ENCODE measurements at regions not wholly inside any gene's neighbourhood (a gene's known extent, or its start where the extent isn't known, plus 50 kb on each side); places are given as distances from the start of the nearest gene placed in this dataset.
A peak's percentile ranks its signal among the peaks of the same experiment; 100 is the strongest.

DNA sequence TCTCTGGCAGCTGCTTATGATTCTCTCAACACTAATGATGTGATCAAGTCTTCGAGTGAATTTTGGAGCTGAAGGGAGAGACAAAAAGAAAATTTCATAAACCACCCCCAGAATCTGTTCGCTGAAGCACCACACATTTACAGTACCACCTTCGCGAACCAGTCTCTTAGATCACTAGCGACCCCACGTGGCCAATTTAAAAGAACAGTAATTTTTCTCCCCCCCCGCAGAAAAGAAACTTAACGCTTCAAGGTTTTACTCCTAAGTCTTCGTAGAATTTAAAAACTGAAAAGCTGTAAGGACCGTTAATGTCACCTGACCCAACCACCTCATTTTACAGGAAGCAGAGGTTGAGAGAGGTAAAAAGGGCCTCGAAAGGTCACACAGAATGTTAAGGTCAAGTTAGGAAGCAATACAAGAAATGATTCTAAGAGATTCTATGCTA is 187.5 kb downstream of the QDPR start:
- H3K9me2 ChIP-seq (ENCODE audit: insufficient read depth): no peaks in the 10 kb centered on the region
- no peaks in the 10 kb centered on the region for H3K36me3 ChIP-seq (ENCODE audit: low read depth)
- BruUV-seq (replicated peaks): no TSS peak
- H3K4me2 ChIP-seq: no peak overlapping the region
- H3K4me1 ChIP-seq (replicated peaks; ENCODE audit: insufficient read depth): 0 out of 2 replicates have a peak, but pooled peaks cover 2% of the 10 kb centered on the region
- no peak for TF ChIP-seq EZH2 (IDR thresholded peaks at IDR 0.05; ENCODE audit: low read depth)
- TF ChIP-seq, protein P1, sequence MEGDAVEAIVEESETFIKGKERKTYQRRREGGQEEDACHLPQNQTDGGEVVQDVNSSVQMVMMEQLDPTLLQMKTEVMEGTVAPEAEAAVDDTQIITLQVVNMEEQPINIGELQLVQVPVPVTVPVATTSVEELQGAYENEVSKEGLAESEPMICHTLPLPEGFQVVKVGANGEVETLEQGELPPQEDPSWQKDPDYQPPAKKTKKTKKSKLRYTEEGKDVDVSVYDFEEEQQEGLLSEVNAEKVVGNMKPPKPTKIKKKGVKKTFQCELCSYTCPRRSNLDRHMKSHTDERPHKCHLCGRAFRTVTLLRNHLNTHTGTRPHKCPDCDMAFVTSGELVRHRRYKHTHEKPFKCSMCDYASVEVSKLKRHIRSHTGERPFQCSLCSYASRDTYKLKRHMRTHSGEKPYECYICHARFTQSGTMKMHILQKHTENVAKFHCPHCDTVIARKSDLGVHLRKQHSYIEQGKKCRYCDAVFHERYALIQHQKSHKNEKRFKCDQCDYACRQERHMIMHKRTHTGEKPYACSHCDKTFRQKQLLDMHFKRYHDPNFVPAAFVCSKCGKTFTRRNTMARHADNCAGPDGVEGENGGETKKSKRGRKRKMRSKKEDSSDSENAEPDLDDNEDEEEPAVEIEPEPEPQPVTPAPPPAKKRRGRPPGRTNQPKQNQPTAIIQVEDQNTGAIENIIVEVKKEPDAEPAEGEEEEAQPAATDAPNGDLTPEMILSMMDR (conservative IDR thresholded peaks at IDR 0.05): peak; percentile 51; the same call in 1 of the 2 replicates
- no peaks in the 10 kb centered on the region for H4K20me1 ChIP-seq (ENCODE audit: insufficient read depth)
- ChIA-PET POLR2A (ENCODE audit: unreplicated experiment) (no interaction called here), CTCF (no interaction called here)
- H3F3A ChIP-seq (ENCODE audit: insufficient read depth, low read depth): no peaks in the 10 kb centered on the region
- H3K27ac ChIP-seq: no peak overlapping the region
- H3K79me2 ChIP-seq (ENCODE audit: low read depth): no peaks in the 10 kb centered on the region
- H3K9me3 ChIP-seq (ENCODE audit: insufficient read depth, low read depth): no peaks in the 10 kb centered on the region
- H3K27me3 ChIP-seq (ENCODE audit: insufficient read depth, low read depth): peaks cover 8% of the 10 kb centered on the region; the same call in 1 of the 2 replicates
- no peak overlapping the region for H3K4me3 ChIP-seq
- no peak for DNase-seq
- no peak overlapping the region for H2AFZ ChIP-seq
- intact Hi-C loops (cut with micrococcal nuclease; ENCODE audit: unreplicated experiment): no loop called here

DNA sequence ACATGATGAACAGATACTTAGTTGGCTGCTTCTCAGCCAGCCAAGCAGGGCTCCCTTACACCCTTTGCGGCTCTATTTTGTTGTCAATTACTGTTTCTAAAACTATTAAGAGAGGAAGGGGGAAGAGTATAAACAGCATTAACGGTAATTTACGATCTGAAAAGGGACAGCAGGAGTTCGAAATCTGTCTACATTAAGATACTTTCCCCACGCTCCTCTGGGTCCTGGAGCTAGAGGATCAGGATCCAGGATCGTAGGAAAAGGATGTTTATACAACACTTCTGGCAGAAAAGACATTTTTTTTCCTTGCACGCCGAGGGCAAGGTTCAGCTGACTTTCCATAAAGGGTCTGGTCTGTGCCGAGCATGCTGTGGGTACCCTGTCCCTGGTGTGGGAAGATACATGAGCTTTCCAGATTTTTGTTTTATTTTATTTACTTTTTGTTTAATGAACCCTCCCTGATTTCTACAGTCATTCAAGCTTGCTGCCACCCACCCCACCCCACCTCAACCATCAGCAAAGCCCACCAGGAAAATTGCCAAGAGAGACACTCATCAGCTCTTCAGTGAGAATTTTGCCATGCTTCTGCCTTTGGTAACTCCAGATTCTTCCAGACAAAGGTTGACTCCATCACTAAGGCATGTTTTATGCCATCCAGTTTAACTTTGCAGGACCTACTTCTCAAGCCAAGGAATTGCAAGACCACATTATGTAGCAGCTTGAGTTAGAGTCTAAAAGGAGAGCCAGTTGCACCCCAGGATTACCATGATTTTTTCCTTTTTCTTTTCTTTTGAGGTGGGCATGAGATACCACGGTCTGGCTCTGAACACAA is 188.1 kb downstream of the QDPR start:
- Histone ChIP-seq H3K4me2 (no peak overlapping the region), H3K9me2 (ENCODE audit: insufficient read depth) (no peaks in the 10 kb centered on the region), H2AFZ (no peak overlapping the region), H3K4me3 (no peak overlapping the region), H4K20me1 (ENCODE audit: insufficient read depth) (no peaks in the 10 kb centered on the region), H3K79me2 (ENCODE audit: low read depth) (no peaks in the 10 kb centered on the region), H3K4me1 (replicated peaks; ENCODE audit: insufficient read depth) (no peaks in the 10 kb centered on the region), H3K27ac (no peak overlapping the region), H3K36me3 (ENCODE audit: low read depth) (no peaks in the 10 kb centered on the region), H3K9me3 (ENCODE audit: insufficient read depth, low read depth) (no peaks in the 10 kb centered on the region), H3F3A (ENCODE audit: insufficient read depth, low read depth) (no peaks in the 10 kb centered on the region), H3K27me3 (ENCODE audit: insufficient read depth, low read depth) (peaks cover 8% of the 10 kb centered on the region; the same call in 1 of the 2 replicates)
- no peak for DNase-seq
- CTCF ChIA-PET: no interaction called here
- POLR2A ChIA-PET (ENCODE audit: unreplicated experiment): no interaction called here
- intact Hi-C loops (cut with micrococcal nuclease; ENCODE audit: unreplicated experiment): no loop called here
- BruUV-seq (replicated peaks): no TSS peak
- TF ChIP-seq, protein P1 (conservative IDR thresholded peaks at IDR 0.05): no peak
- no peak for TF ChIP-seq EZH2 (IDR thresholded peaks at IDR 0.05; ENCODE audit: low read depth)

DNA sequence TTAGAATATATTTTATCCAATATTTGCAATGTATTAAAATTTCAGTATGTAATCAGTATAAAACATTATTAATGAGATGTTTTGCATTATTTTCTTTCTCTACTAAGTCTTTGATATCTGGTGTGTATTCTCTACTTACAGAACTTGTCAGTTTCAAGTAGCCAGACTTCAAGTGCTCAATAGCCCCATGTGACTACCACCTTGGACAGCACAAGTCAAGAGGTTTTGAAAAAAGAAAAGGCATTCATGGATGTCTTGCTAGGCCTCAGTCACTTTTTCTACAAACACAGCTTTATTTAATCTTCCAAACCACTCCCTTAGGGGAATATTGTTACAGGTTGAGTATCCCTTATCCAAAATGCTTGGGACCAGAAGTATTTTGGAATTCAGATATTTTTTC is 189.4 kb downstream of the QDPR start:
- H3K27me3 ChIP-seq (ENCODE audit: insufficient read depth, low read depth): peaks cover 8% of the 10 kb centered on the region; the same call in 1 of the 2 replicates
- no peaks in the 10 kb centered on the region for H3F3A ChIP-seq (ENCODE audit: insufficient read depth, low read depth)
- H3K9me2 ChIP-seq (ENCODE audit: insufficient read depth): no peaks in the 10 kb centered on the region
- ChIA-PET POLR2A (ENCODE audit: unreplicated experiment) (no interaction called here), CTCF (no interaction called here)
- no peak overlapping the region for H3K4me3 ChIP-seq
- no TSS peak for BruUV-seq (replicated peaks)
- intact Hi-C loops (cut with micrococcal nuclease; ENCODE audit: unreplicated experiment): no loop called here
- H3K36me3 ChIP-seq (ENCODE audit: low read depth): no peaks in the 10 kb centered on the region
- H4K20me1 ChIP-seq (ENCODE audit: insufficient read depth): no peaks in the 10 kb centered on the region
- H3K9me3 ChIP-seq (ENCODE audit: insufficient read depth, low read depth): no peaks in the 10 kb centered on the region
- no peak for DNase-seq
- no peak overlapping the region for H2AFZ ChIP-seq
- H3K79me2 ChIP-seq (ENCODE audit: low read depth): no peaks in the 10 kb centered on the region
- no peak overlapping the region for H3K27ac ChIP-seq
- TF ChIP-seq, protein P1 (conservative IDR thresholded peaks at IDR 0.05): no peak
- TF ChIP-seq EZH2 (IDR thresholded peaks at IDR 0.05; ENCODE audit: low read depth): no peak
- H3K4me1 ChIP-seq (replicated peaks; ENCODE audit: insufficient read depth): no peaks in the 10 kb centered on the region
- no peak overlapping the region for H3K4me2 ChIP-seq
